ENCODE measurements at regions not wholly inside any gene's neighbourhood (a gene's known extent, or its start where the extent isn't known, plus 50 kb on each side); places are given as distances from the start of the nearest gene placed in this dataset.
"Not testable (repeated sequence)": the region's sequence is repeated elsewhere in the genome, so short reads cannot be mapped to it uniquely, and the experiment has no call there.

DNA sequence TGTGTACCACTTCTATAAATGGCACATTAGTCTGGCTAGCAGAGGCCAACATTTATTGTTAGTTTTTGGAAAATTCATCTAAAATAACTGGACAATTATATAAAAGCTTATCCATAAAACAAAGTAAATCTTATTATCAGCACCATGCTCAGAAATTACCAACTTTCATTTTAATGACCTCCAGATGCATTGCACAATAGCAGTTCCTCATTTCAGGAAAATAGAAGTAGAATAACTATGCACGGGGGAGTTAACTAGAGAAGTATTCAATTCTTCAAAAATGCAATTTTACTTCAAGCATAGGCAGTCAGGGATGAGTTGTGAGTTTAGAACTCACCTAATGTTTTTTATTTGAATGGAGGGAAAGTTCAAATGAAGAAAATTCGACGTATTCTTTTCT lies 1023.5 kb downstream of the PCDH17 start:
- no peak for DNase-seq

DNA sequence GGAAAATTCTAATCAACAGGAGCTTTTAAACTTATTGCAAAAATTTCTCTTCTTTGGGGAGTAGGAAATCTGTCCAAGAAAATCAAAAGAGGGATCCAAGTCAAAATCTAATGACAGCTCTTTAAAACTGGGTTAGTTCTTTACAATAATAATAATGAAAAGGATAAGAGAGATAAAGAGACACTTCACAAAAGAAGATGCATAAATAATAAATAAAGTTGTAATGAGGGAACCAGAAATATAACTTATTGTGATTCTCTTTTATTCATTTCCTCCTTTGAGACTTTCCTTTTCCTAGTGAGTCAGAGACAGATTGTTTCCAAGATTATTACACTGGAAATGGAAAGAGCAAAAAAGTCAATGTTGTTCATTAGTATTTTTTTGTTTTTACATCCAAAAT lies 1029.3 kb downstream of the PCDH17 start:
- DNase-seq, result no peak

DNA sequence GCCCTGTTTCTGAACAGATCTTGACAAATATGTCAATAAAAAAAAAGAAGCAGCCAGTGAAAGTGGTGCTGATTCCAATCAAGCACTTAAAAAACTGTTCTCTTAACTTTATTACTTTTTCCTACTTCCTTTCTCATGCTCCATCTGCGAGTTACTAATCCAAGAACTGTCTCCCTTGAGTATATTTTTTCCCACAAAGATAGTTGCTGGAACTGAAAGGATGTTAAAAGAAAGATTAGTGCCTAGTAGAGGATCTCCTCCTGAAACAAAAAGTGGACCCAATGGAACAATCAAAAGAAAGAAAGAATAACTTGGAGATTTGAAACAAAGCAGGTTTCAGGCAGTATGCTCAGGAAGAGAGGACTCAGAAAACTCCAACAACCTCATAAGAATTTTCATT lies 1034.8 kb downstream of the PCDH17 start:
- DNase-seq, result no peak

- DNase-seq, result no peak
These were observed 1035.6 kb downstream of the PCDH17 start for GRCh38 chr13:58667096-58667495.

DNA sequence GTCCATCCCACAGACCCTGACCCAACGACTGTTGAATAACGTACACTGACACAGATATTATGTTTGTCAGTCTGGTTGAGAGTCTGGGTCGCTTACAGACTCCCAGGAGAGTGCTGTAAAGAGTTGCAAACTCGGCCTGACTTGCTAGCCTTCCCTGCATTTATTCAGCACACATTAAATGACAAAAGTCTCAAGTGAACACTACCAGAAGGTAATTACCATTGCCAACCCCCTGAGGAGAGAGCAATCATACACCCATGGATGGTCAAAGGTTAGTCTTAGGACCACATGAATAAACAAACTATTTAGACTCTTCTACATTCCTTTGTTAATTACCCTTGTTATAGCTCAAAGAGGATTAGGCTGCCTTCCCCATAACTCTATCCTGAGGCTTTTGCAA lies 1048.6 kb downstream of the PCDH17 start:
- DNase-seq, result no peak

GRCh38 chr13:58682616-58683015 lies 1051.1 kb downstream of the PCDH17 start:
- DNase-seq, result no peak

DNA sequence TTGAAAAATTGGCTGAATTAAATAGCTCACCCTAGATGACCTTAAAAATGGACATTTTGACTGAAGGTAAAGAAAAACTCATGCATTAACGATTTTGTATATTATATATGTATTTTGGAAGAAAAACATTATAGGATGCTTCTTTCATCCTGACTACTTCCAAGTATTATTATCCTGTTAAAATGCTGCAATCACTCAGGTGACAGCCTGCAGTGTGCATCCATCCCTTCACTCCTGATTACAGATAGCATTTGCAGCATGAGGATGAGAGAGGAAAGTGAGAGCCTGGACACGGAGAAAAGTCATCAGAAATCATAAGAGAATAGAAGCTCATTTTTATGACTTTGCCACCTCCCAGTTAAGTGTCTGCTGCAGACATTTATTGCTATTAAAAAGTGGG lies 1055.6 kb downstream of the PCDH17 start:
- DNase-seq, result no peak

GRCh38 chr13:58698531-58698930 lies 1067.0 kb downstream of the PCDH17 start:
- no peak for DNase-seq

GRCh38 chr13:58704953-58705352 lies 1073.4 kb downstream of the PCDH17 start:
- no peak for DNase-seq

DNA sequence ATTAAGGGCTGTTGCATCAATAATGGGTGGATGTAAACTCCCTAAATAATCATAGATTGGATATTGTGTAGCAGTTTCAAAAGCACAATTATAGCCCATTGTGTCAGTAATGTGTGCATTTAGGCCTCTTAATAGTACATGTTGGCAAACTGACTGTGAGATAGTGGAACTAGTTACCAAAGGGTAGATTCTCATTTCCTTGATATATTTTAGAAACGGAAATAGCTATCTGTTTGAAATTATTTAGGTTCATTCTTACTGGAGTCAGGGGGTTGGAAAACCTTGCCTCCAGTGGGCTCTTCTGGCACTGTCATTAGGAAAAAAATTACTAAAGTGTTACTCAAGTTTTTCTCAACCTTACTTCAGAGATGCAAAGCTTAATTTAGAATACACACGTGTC lies 1074.9 kb downstream of the PCDH17 start:
- DNase-seq, result no peak

- no peak for DNase-seq
These were observed 1080.6 kb downstream of the PCDH17 start for GRCh38 chr13:58712191-58712590.

GRCh38 chr13:58714016-58714415 lies 1082.5 kb downstream of the PCDH17 start:
- DNase-seq, result not testable (repeated sequence)

GRCh38 chr13:58721273-58721672 lies 1089.7 kb downstream of the PCDH17 start:
- no peak for DNase-seq

DNA sequence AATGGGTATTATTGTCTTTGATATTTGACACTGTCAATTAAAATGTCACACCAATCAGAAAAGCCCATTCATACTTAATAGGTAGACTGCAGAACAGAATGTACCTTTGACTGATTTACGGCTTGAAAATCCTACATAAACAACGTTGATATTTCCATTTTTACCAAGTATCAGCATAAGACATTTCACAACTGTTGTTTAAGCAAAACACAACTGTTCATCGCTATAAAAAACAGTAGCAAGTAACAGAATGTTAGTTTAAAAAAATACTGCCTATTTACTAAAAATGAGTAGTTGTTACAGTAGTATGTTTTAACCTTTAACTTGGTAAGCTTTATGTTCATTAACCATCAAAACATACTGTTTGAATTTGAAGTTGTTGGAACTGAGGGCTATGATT lies 1096.6 kb downstream of the PCDH17 start:
- DNase-seq, result no peak

GRCh38 chr13:58729361-58729760 lies 1097.8 kb downstream of the PCDH17 start:
- no peak for DNase-seq

- no peak for DNase-seq
These were observed 1113.1 kb downstream of the PCDH17 start for GRCh38 chr13:58744686-58745085.

- no peak for DNase-seq
These were observed 1136.0 kb downstream of the PCDH17 start for GRCh38 chr13:58767566-58767965.

DNA sequence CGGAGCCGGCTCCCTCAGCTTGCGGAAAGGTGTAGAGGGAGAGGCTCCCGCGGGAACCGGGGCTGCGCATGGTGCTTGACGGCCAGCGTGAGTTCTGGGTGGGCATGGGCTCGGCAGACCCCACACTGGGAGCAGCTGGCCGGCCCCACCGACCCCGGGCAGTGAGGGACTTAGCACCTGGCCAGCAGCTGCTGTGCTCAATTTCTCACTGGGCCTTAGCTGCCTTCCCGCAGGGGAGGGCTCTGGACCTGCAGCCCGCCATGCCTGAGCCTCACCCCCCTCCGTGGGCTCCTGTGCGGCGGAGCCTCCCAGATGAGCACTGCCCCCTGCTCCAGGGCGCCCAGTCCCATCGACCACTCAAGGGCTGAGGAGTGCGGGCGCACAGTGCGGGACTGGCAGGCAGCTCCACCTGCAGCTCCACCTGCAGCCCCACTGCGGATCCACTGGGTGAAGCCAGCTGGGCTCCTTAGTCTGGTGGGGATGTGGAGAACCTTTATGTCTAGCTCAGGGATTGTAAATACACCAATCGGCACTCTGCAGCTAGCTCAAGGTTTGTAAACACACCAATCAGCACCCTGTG lies 1141.8 kb downstream of the PCDH17 start:
- DNase-seq, result no peak

DNA sequence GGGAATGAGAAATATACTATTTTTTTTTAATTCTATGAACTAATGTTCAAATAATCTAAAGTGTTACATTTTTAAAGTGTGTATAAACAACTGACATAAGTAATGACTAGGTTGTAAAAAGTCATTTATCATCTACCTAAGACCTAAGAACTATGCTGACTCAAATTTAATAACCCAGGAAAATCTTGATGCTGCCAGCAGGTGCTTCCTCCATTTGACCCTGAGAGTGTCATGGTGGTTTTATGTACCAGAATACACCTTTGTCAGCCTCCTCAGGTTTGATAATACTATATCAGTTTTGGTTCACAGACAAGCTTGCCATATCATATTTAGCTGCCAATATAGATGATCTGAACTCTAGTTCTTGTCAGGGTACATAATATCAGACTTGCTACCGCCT lies 1151.2 kb downstream of the PCDH17 start:
- no peak for DNase-seq

DNA sequence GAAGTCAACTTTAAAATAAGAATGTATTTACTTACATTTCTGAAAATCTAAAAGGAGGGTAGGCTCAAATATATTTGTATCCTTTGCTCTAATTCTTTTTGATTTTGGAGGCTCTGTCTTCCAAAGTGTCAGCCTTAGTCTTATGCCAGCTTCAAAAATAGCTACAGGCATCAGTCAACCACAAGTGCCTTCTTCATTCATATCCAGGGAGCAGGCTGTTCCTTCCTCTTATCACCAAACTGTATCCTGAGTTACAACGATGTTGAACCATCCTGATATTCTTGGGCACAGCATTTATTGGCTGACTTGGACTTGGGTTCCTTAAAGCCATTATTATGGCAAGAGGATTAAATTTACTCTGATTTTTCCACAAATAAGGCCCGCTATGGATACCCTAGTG lies 1161.3 kb downstream of the PCDH17 start:
- no peak for DNase-seq

- no peak for DNase-seq
These were observed 1164.2 kb downstream of the PCDH17 start for GRCh38 chr13:58795715-58796114.

DNA sequence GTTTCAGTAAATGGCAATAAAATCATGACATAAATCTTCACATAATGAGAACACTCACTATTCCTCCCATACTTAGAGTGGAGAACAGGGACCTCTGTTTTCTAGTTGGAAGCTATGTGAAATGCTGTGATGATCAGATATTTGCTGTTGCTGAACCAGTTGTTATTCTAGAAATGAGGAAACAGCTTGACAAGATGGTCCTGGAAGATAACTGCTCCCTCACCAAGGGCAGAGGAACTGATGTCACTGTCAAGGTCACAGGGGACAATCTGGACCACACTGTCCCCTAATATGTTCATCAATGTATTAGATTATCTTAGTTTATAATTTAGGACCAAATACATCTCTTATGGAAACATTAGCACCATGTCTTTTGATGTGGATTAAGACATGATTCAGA lies 1173.3 kb downstream of the PCDH17 start:
- DNase-seq, result no peak

GRCh38 chr13:58806401-58806800 lies 1174.9 kb downstream of the PCDH17 start:
- no peak for DNase-seq

GRCh38 chr13:58823701-58824100 lies 1192.2 kb downstream of the PCDH17 start:
- no peak for DNase-seq

- DNase-seq, result no peak
These were observed 1196.4 kb downstream of the PCDH17 start for GRCh38 chr13:58827904-58828303.

DNA sequence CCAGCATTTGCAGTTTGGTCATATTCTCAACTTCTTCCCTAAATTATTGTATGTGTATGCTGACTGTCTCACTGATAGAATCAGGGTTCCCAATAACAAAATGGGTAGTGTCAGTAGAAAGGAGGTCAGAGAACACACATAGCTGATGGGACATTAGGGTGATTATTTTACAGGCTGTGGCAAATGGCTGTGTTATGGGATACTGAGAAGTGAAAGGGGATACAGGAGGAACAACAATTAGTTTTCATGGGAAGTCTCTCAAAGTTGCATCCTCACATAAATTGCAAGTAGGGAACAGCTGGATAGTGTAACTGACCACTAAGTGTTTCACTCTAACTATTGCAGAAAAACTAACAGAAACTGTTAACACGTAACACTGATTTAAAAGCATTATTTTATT lies 1199.3 kb downstream of the PCDH17 start:
- DNase-seq, result no peak

Data from CD4-positive, alpha-beta T cell treated with Interleukin-17A for 4 hours (primary cell).